AG10803 (cell line): ENCODE measurements at regions not wholly inside any gene's neighbourhood (a gene's known extent, or its start where the extent isn't known, plus 50 kb on each side); places are given as distances from the start of the nearest gene placed in this dataset.
"Not testable (repeated sequence)": the region's sequence is repeated elsewhere in the genome, so short reads cannot be mapped to it uniquely, and the experiment has no call there.

ENCODE experiments used
- DNase-seq: peaks from one replicate; pipeline ENCODE4 v3.0.0; 2010; ENCODE audit warnings: low read depth
- H3K4me3 ChIP-seq: 2 replicates; pipeline ENCODE4 v1.5.1; 2011; ENCODE audit warnings: mild to moderate bottlenecking, low read length, control low read depth
- CTCF ChIP-seq: conservative IDR thresholded peaks from 2 replicates; pipeline ENCODE4 v1.5.1; 2011; ENCODE audit warnings: mild to moderate bottlenecking, low read length, control low read depth, inconsistent platforms

- no peak for DNase-seq
- no peak for TF ChIP-seq CTCF
- no peak overlapping the region for H3K4me3 ChIP-seq
Measured at GRCh38 chr12:73973486-73973885, 564.1 kb upstream of the ATXN7L3B start.

- H3K4me3 ChIP-seq, result no peak overlapping the region
- no peak for TF ChIP-seq CTCF
- DNase-seq, result no peak
Measured at GRCh38 chr12:73984552-73984951, 553.1 kb upstream of the ATXN7L3B start.

GRCh38 chr12:73991138-73991537 is 546.5 kb upstream of the ATXN7L3B start:
- TF ChIP-seq CTCF, result no peak
- no peak for DNase-seq
- H3K4me3 ChIP-seq, result no peak overlapping the region

- no peak for DNase-seq
- no peak overlapping the region for H3K4me3 ChIP-seq
- TF ChIP-seq CTCF, result no peak
Measured at GRCh38 chr12:73998894-73999293, 538.7 kb upstream of the ATXN7L3B start.

GRCh38 chr12:74015118-74015517 is 522.5 kb upstream of the ATXN7L3B start:
- DNase-seq, result no peak
- no peak for TF ChIP-seq CTCF
- no peak overlapping the region for H3K4me3 ChIP-seq

GRCh38 chr12:74016324-74016723 is 521.3 kb upstream of the ATXN7L3B start:
- DNase-seq, H3K4me3 ChIP-seq: not testable (repeated sequence)

GRCh38 chr12:74018849-74019248 is 518.8 kb upstream of the ATXN7L3B start:
- no peak for DNase-seq
- TF ChIP-seq CTCF, result no peak

GRCh38 chr12:74021937-74022336 is 515.7 kb upstream of the ATXN7L3B start:
- peak; percentile 15; the same call in 1 of the 2 replicates for TF ChIP-seq CTCF
- DNase-seq, result no peak
- H3K4me3 ChIP-seq, result no peak overlapping the region

More at GRCh38 chr12:74018849-74019248, 518.8 kb upstream of the ATXN7L3B start:
- H3K4me3 ChIP-seq, result no peak overlapping the region
